Loucy (cell line): ENCODE measurements at regions not wholly inside any gene's neighbourhood (a gene's known extent, or its start where the extent isn't known, plus 50 kb on each side); places are given as distances from the start of the nearest gene placed in this dataset.

Source experiments
- EZH2phosphoT487 ChIP-seq: fragments of 200-600 bp; IDR thresholded peaks from 2 replicates; pipeline ENCODE4 v1.6.1; 2018; ENCODE audit warnings: antibody characterized with exemption, mild to moderate bottlenecking, moderate library complexity, borderline replicate concordance
- TF ChIP-seq, protein P1 (sequence below): fragments of 200-600 bp; sonication (generic); conservative IDR thresholded peaks from 2 replicates; pipeline ENCODE4 v1.5.1; 2014; ENCODE audit warnings: mild to moderate bottlenecking, antibody characterized with exemption, low read length

DNA sequence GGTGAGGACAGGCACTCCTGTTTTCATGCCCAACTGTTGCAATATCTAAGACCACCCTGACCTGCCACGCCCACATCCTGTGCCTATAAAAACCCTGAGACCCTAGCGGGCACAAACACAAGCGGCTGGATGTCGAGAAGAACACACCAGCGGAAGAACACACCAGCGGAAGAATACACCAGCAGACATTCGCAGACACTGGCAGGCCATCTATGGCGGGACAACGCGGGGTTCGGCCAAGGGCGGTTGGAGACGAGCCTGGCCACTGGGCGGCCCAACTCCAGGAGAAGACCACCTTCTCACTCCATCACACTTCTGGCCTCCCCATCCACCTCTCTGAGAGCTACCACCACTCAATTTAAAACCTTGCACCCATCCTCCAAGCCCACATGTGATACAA lies 361.4 kb downstream of the FAT4 start:
- TF ChIP-seq EZH2phosphoT487 = no peak
- TF ChIP-seq, protein P1, sequence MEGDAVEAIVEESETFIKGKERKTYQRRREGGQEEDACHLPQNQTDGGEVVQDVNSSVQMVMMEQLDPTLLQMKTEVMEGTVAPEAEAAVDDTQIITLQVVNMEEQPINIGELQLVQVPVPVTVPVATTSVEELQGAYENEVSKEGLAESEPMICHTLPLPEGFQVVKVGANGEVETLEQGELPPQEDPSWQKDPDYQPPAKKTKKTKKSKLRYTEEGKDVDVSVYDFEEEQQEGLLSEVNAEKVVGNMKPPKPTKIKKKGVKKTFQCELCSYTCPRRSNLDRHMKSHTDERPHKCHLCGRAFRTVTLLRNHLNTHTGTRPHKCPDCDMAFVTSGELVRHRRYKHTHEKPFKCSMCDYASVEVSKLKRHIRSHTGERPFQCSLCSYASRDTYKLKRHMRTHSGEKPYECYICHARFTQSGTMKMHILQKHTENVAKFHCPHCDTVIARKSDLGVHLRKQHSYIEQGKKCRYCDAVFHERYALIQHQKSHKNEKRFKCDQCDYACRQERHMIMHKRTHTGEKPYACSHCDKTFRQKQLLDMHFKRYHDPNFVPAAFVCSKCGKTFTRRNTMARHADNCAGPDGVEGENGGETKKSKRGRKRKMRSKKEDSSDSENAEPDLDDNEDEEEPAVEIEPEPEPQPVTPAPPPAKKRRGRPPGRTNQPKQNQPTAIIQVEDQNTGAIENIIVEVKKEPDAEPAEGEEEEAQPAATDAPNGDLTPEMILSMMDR = no peak
